ENCODE measurements at regions not wholly inside any gene's neighbourhood (a gene's known extent, or its start where the extent isn't known, plus 50 kb on each side); places are given as distances from the start of the nearest gene placed in this dataset.
"Not testable (repeated sequence)": the region's sequence is repeated elsewhere in the genome, so short reads cannot be mapped to it uniquely, and the experiment has no call there.

GRCh38 chr12:72144553-72144952 is 127.6 kb upstream of the TRHDE start:
- TF ChIP-seq POLR2A (IDR thresholded peaks at IDR 0.05; ENCODE audit: low read depth, low read length) (no peak), POU2F2 (IDR thresholded peaks at IDR 0.05; ENCODE audit: low read depth, low read length) (no peak), TAF1 (IDR thresholded peaks at IDR 0.05; ENCODE audit: low read depth, low read length) (no peak), PAX5 (IDR thresholded peaks at IDR 0.05; ENCODE audit: insufficient read depth, low read length, severe bottlenecking) (no peak), POLR2AphosphoS5 (IDR thresholded peaks at IDR 0.05; ENCODE audit: low read depth, low read length) (no peak), SPI1 (IDR thresholded peaks at IDR 0.05; ENCODE audit: low read depth, low read length) (no peak)
- FAIRE-seq (no peak), DNase-seq (ENCODE audit: insufficient read length, low spot score) (no peak)

GRCh38 chr12:72146495-72146894 is 125.7 kb upstream of the TRHDE start:
- TF ChIP-seq TAF1 (IDR thresholded peaks at IDR 0.05; ENCODE audit: low read depth, low read length) (no peak), POLR2AphosphoS5 (IDR thresholded peaks at IDR 0.05; ENCODE audit: low read depth, low read length) (no peak), PAX5 (IDR thresholded peaks at IDR 0.05; ENCODE audit: insufficient read depth, low read length, severe bottlenecking) (no peak), SPI1 (IDR thresholded peaks at IDR 0.05; ENCODE audit: low read depth, low read length) (no peak), POLR2A (IDR thresholded peaks at IDR 0.05; ENCODE audit: low read depth, low read length) (no peak), POU2F2 (IDR thresholded peaks at IDR 0.05; ENCODE audit: low read depth, low read length) (no peak)
- DNase-seq (ENCODE audit: insufficient read length, low spot score) (no peak), FAIRE-seq (no peak)

- no peak for DNase-seq (ENCODE audit: insufficient read length, low spot score)
- TF ChIP-seq POU2F2 (IDR thresholded peaks at IDR 0.05; ENCODE audit: low read depth, low read length): no peak
- no peak for TF ChIP-seq TAF1 (IDR thresholded peaks at IDR 0.05; ENCODE audit: low read depth, low read length)
- no peak for TF ChIP-seq SPI1 (IDR thresholded peaks at IDR 0.05; ENCODE audit: low read depth, low read length)
- TF ChIP-seq POLR2AphosphoS5 (IDR thresholded peaks at IDR 0.05; ENCODE audit: low read depth, low read length): no peak
- TF ChIP-seq PAX5 (IDR thresholded peaks at IDR 0.05; ENCODE audit: insufficient read depth, low read length, severe bottlenecking): no peak
- TF ChIP-seq POLR2A (IDR thresholded peaks at IDR 0.05; ENCODE audit: low read depth, low read length): no peak
- no peak for FAIRE-seq
Observed at GRCh38 chr12:72148709-72149108, 123.5 kb upstream of the TRHDE start.

- TF ChIP-seq SPI1 (IDR thresholded peaks at IDR 0.05; ENCODE audit: low read depth, low read length) (no peak), TAF1 (IDR thresholded peaks at IDR 0.05; ENCODE audit: low read depth, low read length) (no peak), PAX5 (IDR thresholded peaks at IDR 0.05; ENCODE audit: insufficient read depth, low read length, severe bottlenecking) (no peak), POLR2AphosphoS5 (IDR thresholded peaks at IDR 0.05; ENCODE audit: low read depth, low read length) (no peak), POLR2A (IDR thresholded peaks at IDR 0.05; ENCODE audit: low read depth, low read length) (no peak)
Observed at GRCh38 chr12:72162875-72163274, 109.3 kb upstream of the TRHDE start.

GRCh38 chr12:72168851-72169250 is 103.3 kb upstream of the TRHDE start:
- no peak for DNase-seq (ENCODE audit: insufficient read length, low spot score)
- no peak for FAIRE-seq

More at GRCh38 chr12:72162875-72163274, 109.3 kb upstream of the TRHDE start:
- FAIRE-seq (no peak), DNase-seq (ENCODE audit: insufficient read length, low spot score) (no peak)

GRCh38 chr12:72173974-72174373 is 98.2 kb upstream of the TRHDE start:
- no peak for DNase-seq (ENCODE audit: insufficient read length, low spot score)
- no peak for TF ChIP-seq POLR2A (IDR thresholded peaks at IDR 0.05; ENCODE audit: low read depth, low read length)
- peak; percentile 31 for FAIRE-seq

More at GRCh38 chr12:72168851-72169250, 103.3 kb upstream of the TRHDE start:
- no peak for TF ChIP-seq POLR2AphosphoS5 (IDR thresholded peaks at IDR 0.05; ENCODE audit: low read depth, low read length)
- TF ChIP-seq PAX5 (IDR thresholded peaks at IDR 0.05; ENCODE audit: insufficient read depth, low read length, severe bottlenecking): no peak
- no peak for TF ChIP-seq TAF1 (IDR thresholded peaks at IDR 0.05; ENCODE audit: low read depth, low read length)
- no peak for TF ChIP-seq POU2F2 (IDR thresholded peaks at IDR 0.05; ENCODE audit: low read depth, low read length)
- TF ChIP-seq SPI1 (IDR thresholded peaks at IDR 0.05; ENCODE audit: low read depth, low read length): no peak
- no peak for TF ChIP-seq POLR2A (IDR thresholded peaks at IDR 0.05; ENCODE audit: low read depth, low read length)

- FAIRE-seq (no peak), DNase-seq (ENCODE audit: insufficient read length, low spot score) (no peak)
- no peak for TF ChIP-seq POLR2AphosphoS5 (IDR thresholded peaks at IDR 0.05; ENCODE audit: low read depth, low read length)
Observed at GRCh38 chr12:72178244-72178643, 93.9 kb upstream of the TRHDE start.

- FAIRE-seq (no peak), DNase-seq (ENCODE audit: insufficient read length, low spot score) (no peak)
- TF ChIP-seq POLR2AphosphoS5 (IDR thresholded peaks at IDR 0.05; ENCODE audit: low read depth, low read length) (no peak), PAX5 (IDR thresholded peaks at IDR 0.05; ENCODE audit: insufficient read depth, low read length, severe bottlenecking) (no peak), POLR2A (IDR thresholded peaks at IDR 0.05; ENCODE audit: low read depth, low read length) (no peak), TAF1 (IDR thresholded peaks at IDR 0.05; ENCODE audit: low read depth, low read length) (no peak), SPI1 (IDR thresholded peaks at IDR 0.05; ENCODE audit: low read depth, low read length) (no peak), POU2F2 (IDR thresholded peaks at IDR 0.05; ENCODE audit: low read depth, low read length) (no peak)
Observed at GRCh38 chr12:72178871-72179270, 93.3 kb upstream of the TRHDE start.

GRCh38 chr12:72179841-72180240 is 92.3 kb upstream of the TRHDE start:
- no peak for DNase-seq (ENCODE audit: insufficient read length, low spot score)
- TF ChIP-seq TAF1 (IDR thresholded peaks at IDR 0.05; ENCODE audit: low read depth, low read length) (no peak), POLR2A (IDR thresholded peaks at IDR 0.05; ENCODE audit: low read depth, low read length) (no peak), SPI1 (IDR thresholded peaks at IDR 0.05; ENCODE audit: low read depth, low read length) (no peak), POLR2AphosphoS5 (IDR thresholded peaks at IDR 0.05; ENCODE audit: low read depth, low read length) (no peak), POU2F2 (IDR thresholded peaks at IDR 0.05; ENCODE audit: low read depth, low read length) (no peak), PAX5 (IDR thresholded peaks at IDR 0.05; ENCODE audit: insufficient read depth, low read length, severe bottlenecking) (no peak)
- no peak for FAIRE-seq

GRCh38 chr12:72184971-72185533 is 87.1 kb upstream of the TRHDE start:
- not testable (repeated sequence) for FAIRE-seq; DNase-seq (ENCODE audit: insufficient read length, low spot score)

- DNase-seq (ENCODE audit: insufficient read length, low spot score) (no peak), FAIRE-seq (no peak)
- no peak for TF ChIP-seq POLR2A (IDR thresholded peaks at IDR 0.05; ENCODE audit: low read depth, low read length)
- no peak for TF ChIP-seq POLR2AphosphoS5 (IDR thresholded peaks at IDR 0.05; ENCODE audit: low read depth, low read length)
- TF ChIP-seq POU2F2 (IDR thresholded peaks at IDR 0.05; ENCODE audit: low read depth, low read length): no peak
- TF ChIP-seq PAX5 (IDR thresholded peaks at IDR 0.05; ENCODE audit: insufficient read depth, low read length, severe bottlenecking): no peak
- no peak for TF ChIP-seq TAF1 (IDR thresholded peaks at IDR 0.05; ENCODE audit: low read depth, low read length)
- TF ChIP-seq SPI1 (IDR thresholded peaks at IDR 0.05; ENCODE audit: low read depth, low read length): no peak
Observed at GRCh38 chr12:72189266-72189665, 82.9 kb upstream of the TRHDE start.

All from GM12891 (cell line).